ENCODE measurements at regions not wholly inside any gene's neighbourhood (a gene's known extent, or its start where the extent isn't known, plus 50 kb on each side); places are given as distances from the start of the nearest gene placed in this dataset.

- TF ChIP-seq CTCF (IDR thresholded peaks at IDR 0.05; ENCODE audit: low read length) (no peak), EZH2 (IDR thresholded peaks at IDR 0.05; ENCODE audit: borderline replicate concordance, low read length) (no peak)
These were observed 1058.0 kb upstream of the CNTN5 start for GRCh38 chr11:97962758-97963157.
